Liver (tissue), 6 donors: ENCODE measurements at regions not wholly inside any gene's neighbourhood (a gene's known extent, or its start where the extent isn't known, plus 50 kb on each side); places are given as distances from the start of the nearest gene placed in this dataset.
"Not testable (repeated sequence)": the region's sequence is repeated elsewhere in the genome, so short reads cannot be mapped to it uniquely, and the experiment has no call there.

Experiments used
- DNase-seq: peaks from one replicate; pipeline ENCODE4 v3.0.0-alpha.2; 2017; ENCODE audit warnings: low spot score
- H3K27ac ChIP-seq, 2 donors: one replicate each; pipeline ENCODE4 v1.7.0; 2013; ENCODE audit warnings: inconsistent platforms in 2 of 2, low read length in 2 of 2, control low read depth in 1 of 2, low read depth in 1 of 2, mild to moderate bottlenecking in 1 of 2
- H3K27me3 ChIP-seq, 4 donors: one replicate each; pipeline versions ENCODE4 v1.6.1 to v1.7.0; 2013; ENCODE audit warnings: low read length in 3 of 4, inconsistent platforms in 1 of 4, mild to moderate bottlenecking in 1 of 4, moderate library complexity in 1 of 4; ENCODE audit not compliant: control insufficient read depth in 4 of 4, insufficient read depth in 4 of 4
- H3K36me3 ChIP-seq, 4 donors: one replicate each; pipeline versions ENCODE4 v1.6.1 to v1.7.0; 2013; ENCODE audit warnings: low read length in 3 of 4, mild to moderate bottlenecking in 3 of 4, low read depth in 1 of 4, moderate library complexity in 1 of 4; ENCODE audit not compliant: control insufficient read depth in 4 of 4, insufficient read depth in 3 of 4
- H3K4me1 ChIP-seq, 4 donors: one replicate each; pipeline versions ENCODE4 v1.6.1 to v1.7.0; 2013; ENCODE audit warnings: low read length in 3 of 4, mild to moderate bottlenecking in 3 of 4, moderate library complexity in 1 of 4; ENCODE audit not compliant: control insufficient read depth in 4 of 4, insufficient read depth in 4 of 4
- H3K4me3 ChIP-seq, 3 donors: one replicate each; pipeline versions ENCODE4 v1.6.1 to v1.7.0; 2013; ENCODE audit warnings: low read length in 3 of 3, control low read depth in 1 of 3, low read depth in 1 of 3, mild to moderate bottlenecking in 1 of 3
- H3K9ac ChIP-seq, 2 donors: one replicate each; pipeline ENCODE4 v1.7.0; 2013; ENCODE audit warnings: low read length in 2 of 2, mild to moderate bottlenecking in 2 of 2, moderate library complexity in 2 of 2, control low read depth in 1 of 2, low read depth in 1 of 2
- H3K9me3 ChIP-seq, 4 donors: one replicate each; pipeline versions ENCODE4 v1.6.1 to v1.7.0; 2013; ENCODE audit warnings: low read length in 3 of 4; ENCODE audit not compliant: control insufficient read depth in 4 of 4
- WGBS: extraction: QIAGEN DNeasy Blood & Tissue Kit; methylation state at CpG from one replicate; pipeline ENCODE4 v1.1.7; 2013; 5-methylcytosine and 5-hydroxymethylcytosine counted together
- donor health status: healthy.
- donor health status: healthy.
- donor health status: healthy.

DNA sequence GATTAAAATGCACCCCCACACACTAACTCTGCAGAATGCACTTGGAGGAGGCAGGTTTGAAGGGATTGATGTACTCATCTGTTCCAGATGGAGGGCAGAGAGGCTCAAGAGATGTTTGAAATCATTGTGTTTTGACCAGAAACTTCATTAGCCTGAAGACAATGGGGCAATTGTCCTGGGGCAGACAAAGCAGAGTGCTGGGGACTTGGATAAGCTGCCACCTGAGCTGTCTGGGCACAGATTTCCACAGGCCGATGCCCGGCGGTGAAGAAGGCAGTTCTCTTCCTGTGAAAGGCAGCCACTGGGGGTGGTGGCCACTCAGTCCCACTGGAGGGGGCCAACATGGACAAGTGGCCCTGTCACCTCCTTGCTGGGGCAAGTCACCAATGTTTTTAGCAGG is 181.0 kb downstream of the BCL2L11 start:
- H3K4me3 ChIP-seq, DNase-seq, H3K9me3 ChIP-seq, H3K27me3 ChIP-seq, H3K9ac ChIP-seq, H3K36me3 ChIP-seq, H3K4me1 ChIP-seq, H3K27ac ChIP-seq: not testable (repeated sequence)
- no CpG with 5 or more reads among the region's 3 CpGs for WGBS

- H3K4me1 ChIP-seq, H3K36me3 ChIP-seq, H3K9ac ChIP-seq, H3K4me3 ChIP-seq, DNase-seq, H3K9me3 ChIP-seq, H3K27ac ChIP-seq, H3K27me3 ChIP-seq: not testable (repeated sequence)
- WGBS = 68% methylated on average over 5 of the region's 7 CpGs
Measured at GRCh38 chr2:111302397-111303218, 181.9 kb downstream of the BCL2L11 start.

DNA sequence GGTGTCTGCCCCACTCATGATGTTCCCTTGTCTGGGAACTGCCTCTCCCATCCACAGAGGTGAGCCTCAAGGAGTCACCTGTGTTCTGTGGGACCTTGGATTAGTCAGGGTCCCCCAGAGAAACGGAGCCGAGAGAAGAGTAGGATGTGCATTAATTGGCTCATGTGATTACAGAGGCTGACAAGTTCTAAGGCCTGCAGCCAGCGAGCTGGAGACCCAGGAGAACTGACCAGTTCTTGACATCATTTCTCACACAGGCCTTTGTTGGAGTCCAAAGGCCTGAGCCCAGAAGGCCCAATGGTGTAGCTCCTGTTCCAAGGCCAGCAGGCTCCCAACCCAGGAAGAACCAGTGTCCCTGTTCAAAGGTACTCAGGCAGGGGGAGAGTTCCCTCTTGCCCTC is 186.6 kb downstream of the BCL2L11 start:
- not testable (repeated sequence) for H3K9ac ChIP-seq, H3K9me3 ChIP-seq, H3K4me3 ChIP-seq, H3K27ac ChIP-seq, H3K27me3 ChIP-seq, H3K36me3 ChIP-seq, DNase-seq, H3K4me1 ChIP-seq
- 98% methylated on average over 3 of the region's 3 CpGs for WGBS

DNA sequence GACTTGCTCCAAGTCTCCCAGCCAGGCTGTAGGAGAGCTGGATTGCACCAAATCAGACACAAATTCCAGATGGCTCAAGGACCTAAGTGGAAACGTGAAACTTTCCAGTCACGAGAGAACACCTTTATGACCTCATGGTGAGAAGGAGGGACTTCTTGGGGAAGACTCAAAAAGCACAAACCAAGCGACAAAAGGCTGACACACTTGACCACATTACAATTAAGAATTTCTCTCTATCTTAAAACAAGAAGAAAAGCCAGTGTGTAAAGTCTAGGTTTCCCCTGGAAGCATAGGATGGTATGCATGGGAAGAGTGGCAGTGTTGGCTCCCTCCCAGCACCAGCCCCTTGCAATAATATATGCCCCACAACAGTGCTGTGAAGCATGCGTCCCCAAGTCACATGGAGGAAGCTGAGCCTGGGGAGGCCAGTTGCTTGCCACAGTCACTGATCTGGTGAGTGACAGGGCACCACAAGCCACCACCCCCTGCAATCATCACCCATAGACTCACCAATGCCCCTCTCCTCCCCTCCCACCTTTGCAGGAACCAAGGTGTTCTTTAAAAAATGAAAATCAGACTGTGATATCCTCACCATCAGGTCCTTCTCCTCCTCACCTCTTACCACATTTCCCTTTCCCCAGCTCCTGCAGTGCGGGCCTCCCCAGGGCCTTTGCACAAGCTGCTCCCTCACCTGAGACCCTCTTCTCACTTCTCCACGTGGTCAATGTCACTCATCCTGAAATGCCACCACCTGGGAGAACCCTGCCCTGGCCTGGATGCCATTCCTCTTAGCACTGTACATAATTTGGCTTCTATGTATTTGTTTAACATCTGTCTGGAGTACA is 188.7 kb downstream of the BCL2L11 start:
- H3K4me3 ChIP-seq, H3K27ac ChIP-seq, H3K27me3 ChIP-seq, H3K36me3 ChIP-seq, H3K4me1 ChIP-seq, H3K9me3 ChIP-seq, H3K9ac ChIP-seq, DNase-seq: not testable (repeated sequence)
- 85% methylated on average over 5 of the region's 6 CpGs for WGBS

GRCh38 chr2:111310395-111310794 is 189.7 kb downstream of the BCL2L11 start:
- H3K4me1 ChIP-seq, H3K36me3 ChIP-seq, DNase-seq, H3K9me3 ChIP-seq, H3K4me3 ChIP-seq, H3K27ac ChIP-seq, H3K27me3 ChIP-seq, H3K9ac ChIP-seq: not testable (repeated sequence)
- WGBS = 32% methylated on average over 5 of the region's 8 CpGs

- H3K9me3 ChIP-seq, H3K4me1 ChIP-seq, H3K36me3 ChIP-seq, H3K4me3 ChIP-seq, H3K27me3 ChIP-seq, DNase-seq, H3K9ac ChIP-seq, H3K27ac ChIP-seq: not testable (repeated sequence)
- WGBS = 62% methylated on average over 2 of the region's 6 CpGs
Measured at GRCh38 chr2:111311568-111311967, 190.9 kb downstream of the BCL2L11 start.

- H3K4me3 ChIP-seq, H3K4me1 ChIP-seq, H3K9me3 ChIP-seq, H3K27me3 ChIP-seq, H3K27ac ChIP-seq, H3K9ac ChIP-seq, H3K36me3 ChIP-seq, DNase-seq: not testable (repeated sequence)
- WGBS = 68% methylated on average over 13 of the region's 15 CpGs
Measured at GRCh38 chr2:111312897-111313607, 192.3 kb downstream of the BCL2L11 start.
